IMR-90 (cell line): ENCODE measurements at regions not wholly inside any gene's neighbourhood (a gene's known extent, or its start where the extent isn't known, plus 50 kb on each side); places are given as distances from the start of the nearest gene placed in this dataset.

Source experiments
- ATAC-seq: fragments of 200-7000 bp; cut with Tn5 transposase; 2 replicates; pipeline ENCODE4 v1.9.1; 2020; ENCODE audit warnings: low read depth, mild to moderate bottlenecking, moderate library complexity
- BruUV-seq: library from RNA; stranded (reverse); fragments of 400-500 nt; replicated peaks from 2 replicates; lab custom pipeline; 2021; lab: Mats Ljungman, UMichigan
- CTCF ChIA-PET: fragments of 300-600 bp; formaldehyde crosslinking; extraction: SDS; loops from one replicate; lab custom pipeline; 2021; ENCODE audit warnings: antibody characterized with exemption; lab: Yijun Ruan, JAX
- POLR2A ChIA-PET: fragments of 300-600 bp; sonication (Branson Sonifier 250); formaldehyde crosslinking; loops from one replicate; lab custom pipeline; 2022; ENCODE audit warnings: antibody characterized with exemption; ENCODE audit not compliant: unreplicated experiment; lab: Charles Lee
- DNase-seq: peaks from one replicate; pipeline ENCODE4 v3.0.0; 2013
- H2AFZ ChIP-seq: replicated peaks from 2 replicates; pipeline ENCODE3; 2013; ENCODE audit warnings: low read length, mild to moderate bottlenecking; ENCODE audit not compliant: poor library complexity
- H2AK5ac ChIP-seq: 2 replicates; pipeline ENCODE4 v1.6.1; 2013; ENCODE audit warnings: low read depth, low read length, inconsistent platforms
- H2AK9ac ChIP-seq: replicated peaks from 2 replicates; pipeline ENCODE3; 2013; ENCODE audit warnings: mild to moderate bottlenecking, low read depth, low read length, moderate library complexity; ENCODE audit not compliant: poor library complexity
- H2BK120ac ChIP-seq: 2 replicates; pipeline ENCODE4 v1.6.1; 2013; ENCODE audit warnings: low read depth, low read length, inconsistent platforms
- H2BK15ac ChIP-seq: 3 replicates; pipeline ENCODE4 v1.6.1; 2013; ENCODE audit warnings: low read depth, low read length, inconsistent platforms
- H2BK20ac ChIP-seq: 2 replicates; pipeline ENCODE4 v1.6.1; 2013; ENCODE audit warnings: low read depth, mild to moderate bottlenecking, inconsistent platforms, low read length, moderate library complexity
- H2BK5ac ChIP-seq: 2 replicates; pipeline ENCODE4 v1.6.1; 2013; ENCODE audit warnings: mild to moderate bottlenecking, low read depth, low read length, inconsistent platforms; ENCODE audit not compliant: poor library complexity, severe bottlenecking
- H3K14ac ChIP-seq: replicated peaks from 2 replicates; pipeline ENCODE4 v1.6.1; 2013; ENCODE audit warnings: low read depth, low read length, inconsistent platforms
- H3K18ac ChIP-seq: 2 replicates; pipeline ENCODE4 v1.6.1; 2013; ENCODE audit warnings: low read depth, low read length, control low read depth
- H3K23ac ChIP-seq: 2 replicates; pipeline ENCODE4 v1.6.1; 2013; ENCODE audit warnings: low read depth, low read length, inconsistent platforms
- H3K27ac ChIP-seq: 2 replicates; pipeline ENCODE4 v1.5.1; 2013; ENCODE audit warnings: mild to moderate bottlenecking, control low read depth, low read length; ENCODE audit not compliant: insufficient read depth
- H3K27me3 ChIP-seq: 2 replicates; pipeline ENCODE4 v1.6.1; 2013; ENCODE audit warnings: low read length; ENCODE audit not compliant: control insufficient read depth, insufficient read depth
- H3K36me3 ChIP-seq: 2 replicates; pipeline ENCODE4 v1.6.1; 2013; ENCODE audit warnings: low read length, mixed read lengths; ENCODE audit not compliant: control insufficient read depth, insufficient read depth
- H3K4ac ChIP-seq: 2 replicates; pipeline ENCODE4 v1.6.1; 2013; ENCODE audit warnings: low read depth, low read length, inconsistent platforms
- H3K4me1 ChIP-seq: 2 replicates; pipeline ENCODE4 v1.6.1; 2013; ENCODE audit warnings: low read length, mixed read lengths; ENCODE audit not compliant: control insufficient read depth, insufficient read depth
- H3K4me2 ChIP-seq: 2 replicates; pipeline ENCODE4 v1.6.1; 2013; ENCODE audit warnings: low read depth, mild to moderate bottlenecking, control low read depth, low read length, moderate library complexity
- H3K4me3 ChIP-seq: 2 replicates; pipeline ENCODE4 v1.5.1; 2013; ENCODE audit warnings: low read depth, mild to moderate bottlenecking, control low read depth, low read length, moderate library complexity; ENCODE audit not compliant: insufficient read depth
- H3K56ac ChIP-seq: 2 replicates; pipeline ENCODE4 v1.6.1; 2013; ENCODE audit warnings: low read length, inconsistent platforms; ENCODE audit not compliant: insufficient read depth; ENCODE audit errors: extremely low read depth
- H3K79me1 ChIP-seq, 2 experiments: 2 replicates each; pipeline ENCODE4 v1.6.1; 2013; ENCODE audit warnings: low read length in 2 of 2, inconsistent platforms in 1 of 2, low read depth in 1 of 2
- H3K9ac ChIP-seq: 2 replicates; pipeline ENCODE4 v1.6.1; 2013; ENCODE audit warnings: low read depth, low read length, control low read depth
- H3K9me1 ChIP-seq: 2 replicates; pipeline ENCODE4 v1.6.1; 2013; ENCODE audit warnings: low read length, inconsistent platforms; ENCODE audit not compliant: insufficient read depth
- H3K9me3 ChIP-seq: 2 replicates; pipeline ENCODE4 v1.6.1; 2013; ENCODE audit warnings: low read length; ENCODE audit not compliant: control insufficient read depth, insufficient read depth
- H4K20me1 ChIP-seq: 2 replicates; pipeline ENCODE4 v1.6.1; 2013; ENCODE audit warnings: low read length, inconsistent platforms; ENCODE audit not compliant: insufficient read depth
- H4K5ac ChIP-seq: 2 replicates; pipeline ENCODE4 v1.6.1; 2013; ENCODE audit warnings: mild to moderate bottlenecking, low read depth, low read length, control low read depth
- H4K8ac ChIP-seq, 2 experiments: 2 replicates each; pipeline ENCODE4 v1.6.1; 2013; ENCODE audit warnings: low read depth in 2 of 2, low read length in 2 of 2, control low read depth in 1 of 2, inconsistent platforms in 1 of 2
- H4K91ac ChIP-seq: 2 replicates; pipeline ENCODE4 v1.6.1; 2013; ENCODE audit warnings: low read depth, low read length, inconsistent platforms; ENCODE audit not compliant: insufficient read depth
- BHLHE40 ChIP-seq: fragments of 150-350 bp; IDR thresholded peaks from 2 replicates; pipeline ENCODE4 v1.6.1; 2016; ENCODE audit warnings: mild to moderate bottlenecking, low read depth, low read length
- CEBPB ChIP-seq: IDR thresholded peaks from 2 replicates; pipeline ENCODE4 v1.6.1; 2012; ENCODE audit warnings: low read depth, low read length, improper control_type of control experiment
- CHD1 ChIP-seq: IDR thresholded peaks from 2 replicates; pipeline ENCODE4 v1.6.1; 2012; ENCODE audit warnings: low read depth, low read length, improper control_type of control experiment
- FOS ChIP-seq: fragments of 150-350 bp; IDR thresholded peaks from 2 replicates; pipeline ENCODE4 v1.6.1; 2016; ENCODE audit warnings: low read depth, low read length
- MAFK ChIP-seq: IDR thresholded peaks from 2 replicates; pipeline ENCODE4 v1.6.1; 2012; ENCODE audit warnings: low read depth, low read length, improper control_type of control experiment
- NFE2L2 ChIP-seq: fragments of 150-350 bp; IDR thresholded peaks from 2 replicates; pipeline ENCODE4 v1.6.1; 2016; ENCODE audit warnings: low read depth, mild to moderate bottlenecking, low read length
- POLR2A ChIP-seq: IDR thresholded peaks from 2 replicates; pipeline ENCODE4 v1.6.1; 2012; ENCODE audit warnings: mild to moderate bottlenecking, low read depth, low read length
- SMC3 ChIP-seq: fragments of 150-350 bp; IDR thresholded peaks from 2 replicates; pipeline ENCODE4 v1.6.1; 2016; ENCODE audit warnings: low read depth, mild to moderate bottlenecking, antibody characterized with exemption, low read length, moderate library complexity
- WGBS, 2 experiments: methylation state at CpG; one replicate each; pipeline versions ENCODE4 v1.1.5 to v1.1.7; 2013; ENCODE audit warnings: missing lambda C conversion rate in 2 of 2; ENCODE audit not compliant: insufficient read length in 1 of 2; ENCODE audit errors: extremely low coverage in 2 of 2; 5-methylcytosine and 5-hydroxymethylcytosine counted together
- dilution Hi-C: fragments of 300-500 bp; cut with HindIII; formaldehyde crosslinking; loops from one replicate; pipeline ENCODE4 v1.14.3; 2018; ENCODE audit warnings: low sequenced_read_pairs; ENCODE audit not compliant: unreplicated experiment
- in situ Hi-C: fragments of 300-500 bp; cut with MboI; formaldehyde crosslinking; loops from 3 replicates; pipeline ENCODE4 v1.14.3; 2019; ENCODE audit warnings: low sequenced_read_pairs, inconsistent platforms, mixed read lengths
- intact Hi-C: fragments of 100-400 bp; cut with micrococcal nuclease; formaldehyde crosslinking; loops from 2 replicates; pipeline ENCODE4 v1.10.0; 2022
- TF ChIP-seq, protein P1 (sequence below): fragments of 150-350 bp; IDR thresholded peaks from 2 replicates; pipeline ENCODE4 v1.6.1; 2016; ENCODE audit warnings: low read depth, mild to moderate bottlenecking, low read length, moderate library complexity, borderline replicate concordance
- TF ChIP-seq, protein P2 (sequence below): conservative IDR thresholded peaks from 2 replicates; pipeline ENCODE4 v1.5.1; 2012; ENCODE audit warnings: mild to moderate bottlenecking, low read depth, low read length, improper control_type of control experiment
- TF ChIP-seq, protein P3 (sequence below): fragments of 150-350 bp; IDR thresholded peaks from 2 replicates; pipeline ENCODE4 v1.6.1; 2017; ENCODE audit warnings: mild to moderate bottlenecking, antibody characterized with exemption, low read length, low read depth

DNA sequence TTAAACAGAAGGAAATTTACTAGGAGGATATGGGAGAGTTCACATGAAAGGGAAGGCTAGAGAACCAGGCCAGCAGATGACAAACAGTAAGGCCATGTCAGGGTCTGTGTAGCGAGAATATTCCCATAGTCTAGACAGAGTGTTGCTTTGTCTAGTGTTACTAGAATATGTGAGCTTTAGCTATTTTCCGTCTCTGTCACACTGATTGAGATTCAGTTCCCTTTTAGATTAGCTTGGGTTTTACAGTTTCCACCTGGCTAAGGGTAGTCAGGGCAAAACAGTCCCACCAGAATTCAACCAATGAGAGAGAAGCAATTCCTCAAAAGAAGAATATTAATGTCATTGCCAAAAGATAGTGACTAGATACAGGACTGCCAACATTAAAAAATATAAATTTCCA is 82.8 kb upstream of the MDM1 start:
- no peak overlapping the region for H3K4me2 ChIP-seq
- no TSS peak for BruUV-seq

More for the DNA sequence above, 82.8 kb upstream of the MDM1 start:
- DNase-seq (no peak), ATAC-seq (no peak)
- H3K56ac ChIP-seq = no peak overlapping the region
- WGBS, 2 experiments = 100% methylated on average over 1 of the region's 2 CpGs; no CpG with 5 or more reads in 1 of the 2 experiments
- H2AK9ac ChIP-seq = no peak overlapping the region
- peaks cover 8% of the 10 kb centered on the region for H3K4me1 ChIP-seq
- in situ Hi-C loops (no loop called here), intact Hi-C loops (no loop called here), dilution Hi-C loops (no loop called here)
- H3K9me3 ChIP-seq = no peaks in the 10 kb centered on the region
- no peaks in the 10 kb centered on the region for H3K36me3 ChIP-seq
- no peaks in the 10 kb centered on the region for H4K20me1 ChIP-seq
- TF ChIP-seq NFE2L2 = no peak
- TF ChIP-seq, protein P1, sequence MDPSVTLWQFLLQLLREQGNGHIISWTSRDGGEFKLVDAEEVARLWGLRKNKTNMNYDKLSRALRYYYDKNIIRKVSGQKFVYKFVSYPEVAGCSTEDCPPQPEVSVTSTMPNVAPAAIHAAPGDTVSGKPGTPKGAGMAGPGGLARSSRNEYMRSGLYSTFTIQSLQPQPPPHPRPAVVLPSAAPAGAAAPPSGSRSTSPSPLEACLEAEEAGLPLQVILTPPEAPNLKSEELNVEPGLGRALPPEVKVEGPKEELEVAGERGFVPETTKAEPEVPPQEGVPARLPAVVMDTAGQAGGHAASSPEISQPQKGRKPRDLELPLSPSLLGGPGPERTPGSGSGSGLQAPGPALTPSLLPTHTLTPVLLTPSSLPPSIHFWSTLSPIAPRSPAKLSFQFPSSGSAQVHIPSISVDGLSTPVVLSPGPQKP = no peak
- TF ChIP-seq, protein P2, sequence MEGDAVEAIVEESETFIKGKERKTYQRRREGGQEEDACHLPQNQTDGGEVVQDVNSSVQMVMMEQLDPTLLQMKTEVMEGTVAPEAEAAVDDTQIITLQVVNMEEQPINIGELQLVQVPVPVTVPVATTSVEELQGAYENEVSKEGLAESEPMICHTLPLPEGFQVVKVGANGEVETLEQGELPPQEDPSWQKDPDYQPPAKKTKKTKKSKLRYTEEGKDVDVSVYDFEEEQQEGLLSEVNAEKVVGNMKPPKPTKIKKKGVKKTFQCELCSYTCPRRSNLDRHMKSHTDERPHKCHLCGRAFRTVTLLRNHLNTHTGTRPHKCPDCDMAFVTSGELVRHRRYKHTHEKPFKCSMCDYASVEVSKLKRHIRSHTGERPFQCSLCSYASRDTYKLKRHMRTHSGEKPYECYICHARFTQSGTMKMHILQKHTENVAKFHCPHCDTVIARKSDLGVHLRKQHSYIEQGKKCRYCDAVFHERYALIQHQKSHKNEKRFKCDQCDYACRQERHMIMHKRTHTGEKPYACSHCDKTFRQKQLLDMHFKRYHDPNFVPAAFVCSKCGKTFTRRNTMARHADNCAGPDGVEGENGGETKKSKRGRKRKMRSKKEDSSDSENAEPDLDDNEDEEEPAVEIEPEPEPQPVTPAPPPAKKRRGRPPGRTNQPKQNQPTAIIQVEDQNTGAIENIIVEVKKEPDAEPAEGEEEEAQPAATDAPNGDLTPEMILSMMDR = no peak
- TF ChIP-seq, protein P3, sequence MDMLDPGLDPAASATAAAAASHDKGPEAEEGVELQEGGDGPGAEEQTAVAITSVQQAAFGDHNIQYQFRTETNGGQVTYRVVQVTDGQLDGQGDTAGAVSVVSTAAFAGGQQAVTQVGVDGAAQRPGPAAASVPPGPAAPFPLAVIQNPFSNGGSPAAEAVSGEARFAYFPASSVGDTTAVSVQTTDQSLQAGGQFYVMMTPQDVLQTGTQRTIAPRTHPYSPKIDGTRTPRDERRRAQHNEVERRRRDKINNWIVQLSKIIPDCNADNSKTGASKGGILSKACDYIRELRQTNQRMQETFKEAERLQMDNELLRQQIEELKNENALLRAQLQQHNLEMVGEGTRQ = no peak
- no peak for TF ChIP-seq SMC3
- no peak for TF ChIP-seq FOS
- TF ChIP-seq CHD1 = no peak
- no peak for TF ChIP-seq POLR2A
- TF ChIP-seq BHLHE40 = no peak
- no peak for TF ChIP-seq CEBPB
- TF ChIP-seq MAFK = no peak
- no peak overlapping the region for H3K4me3 ChIP-seq
- H4K91ac ChIP-seq = no peak overlapping the region
- no peak overlapping the region for H3K23ac ChIP-seq
- H2AFZ ChIP-seq = no peak overlapping the region
- H2BK120ac ChIP-seq = no peak overlapping the region
- no peak overlapping the region for H2BK20ac ChIP-seq
- H3K18ac ChIP-seq = no peak overlapping the region
- H3K79me1 ChIP-seq = no peaks in the 10 kb centered on the region
- no peak overlapping the region for H4K5ac ChIP-seq
- no peak overlapping the region for H3K14ac ChIP-seq
- ChIA-PET POLR2A (no interaction called here), CTCF (no interaction called here)
- H3K9me1 ChIP-seq = peaks cover 5% of the 10 kb centered on the region; the same call in 1 of the 2 replicates
- H3K4ac ChIP-seq = no peak overlapping the region
- no peak overlapping the region for H2BK15ac ChIP-seq
- no peaks in the 10 kb centered on the region for H3K27me3 ChIP-seq
- H3K9ac ChIP-seq = no peak overlapping the region
- no peak overlapping the region for H2AK5ac ChIP-seq
- no peak overlapping the region for H2BK5ac ChIP-seq
- no peak overlapping the region for H3K27ac ChIP-seq
- no peak overlapping the region for H4K8ac ChIP-seq
